Frontal cortex (tissue), 3 donors: ENCODE measurements at regions not wholly inside any gene's neighbourhood (a gene's known extent, or its start where the extent isn't known, plus 50 kb on each side); places are given as distances from the start of the nearest gene placed in this dataset.
"Not testable (repeated sequence)": the region's sequence is repeated elsewhere in the genome, so short reads cannot be mapped to it uniquely, and the experiment has no call there.

Experiments
- DNase-seq, 2 donors: peaks; one replicate each; pipeline ENCODE4 v3.0.0; 2012; ENCODE audit warnings: low spot score in 2 of 2
- FAIRE-seq: peaks from 2 replicates; lab custom pipeline; 2012; peaks lifted over from hg19 to GRCh38; lab: Jason Lieb, UNC
- donor health status: control.
- donor health status: control.
- donor health status: control.

DNA sequence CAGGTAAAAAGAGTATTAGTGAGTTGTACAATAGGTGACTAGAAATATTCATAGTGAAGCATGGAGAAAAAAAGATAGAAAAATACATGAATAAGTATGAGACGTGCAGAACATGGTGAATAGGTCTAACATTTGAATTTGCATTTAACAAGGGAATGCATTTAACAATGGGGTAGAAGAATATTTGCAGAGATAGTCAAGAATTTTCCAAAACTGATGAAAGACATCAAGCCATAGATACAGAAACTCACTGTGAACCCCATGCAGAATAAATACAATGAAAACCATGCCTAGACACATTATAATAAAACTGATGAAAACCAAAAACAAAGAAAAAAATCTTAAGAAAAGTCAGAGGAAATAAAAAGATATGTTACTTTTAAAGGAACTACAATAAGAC is 184.8 kb downstream of the KTN1 start:
- no peak for FAIRE-seq

DNA sequence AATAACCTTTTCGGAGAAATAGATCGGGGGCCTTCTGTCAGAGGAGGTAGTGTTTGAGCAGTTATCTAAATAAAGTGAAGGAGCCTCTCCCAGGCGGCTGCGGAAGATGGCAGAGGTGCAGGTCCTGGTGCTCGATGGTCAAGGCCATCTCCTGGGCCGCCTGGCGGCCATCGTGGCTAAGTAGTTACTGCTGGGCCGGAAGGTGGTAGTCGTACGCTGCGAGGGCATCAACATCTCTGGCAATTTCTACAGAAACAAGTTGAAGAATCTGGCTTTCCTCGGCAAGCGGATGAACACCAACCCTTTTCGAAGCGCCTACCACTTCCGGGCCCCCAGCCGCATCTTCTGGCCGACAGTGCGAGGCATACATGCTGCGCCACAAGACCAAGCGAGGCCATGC is 186.1 kb downstream of the KTN1 start:
- FAIRE-seq (no peak), DNase-seq (no peak)

More for the DNA sequence above, 184.8 kb downstream of the KTN1 start:
- no peak for DNase-seq

DNA sequence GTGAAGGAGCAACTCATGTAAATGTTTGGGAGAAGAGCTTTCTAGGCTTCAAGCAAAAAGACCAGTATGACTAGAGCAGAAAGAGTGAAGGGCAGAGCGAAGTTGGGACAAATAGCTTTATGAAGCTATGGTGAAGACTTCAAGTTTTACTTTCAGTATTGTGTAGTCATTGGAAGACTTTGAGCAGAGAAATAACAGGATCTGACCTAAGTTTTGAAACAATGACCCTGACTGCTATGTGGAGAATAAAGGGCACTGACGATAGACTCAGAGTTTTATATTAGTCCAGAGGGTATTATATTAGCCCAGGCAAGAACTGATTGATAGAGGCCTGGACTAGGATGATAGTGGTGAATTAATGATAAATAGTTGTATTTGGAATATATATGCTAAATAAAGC is 187.3 kb downstream of the KTN1 start:
- DNase-seq (no peak), FAIRE-seq (no peak)

DNA sequence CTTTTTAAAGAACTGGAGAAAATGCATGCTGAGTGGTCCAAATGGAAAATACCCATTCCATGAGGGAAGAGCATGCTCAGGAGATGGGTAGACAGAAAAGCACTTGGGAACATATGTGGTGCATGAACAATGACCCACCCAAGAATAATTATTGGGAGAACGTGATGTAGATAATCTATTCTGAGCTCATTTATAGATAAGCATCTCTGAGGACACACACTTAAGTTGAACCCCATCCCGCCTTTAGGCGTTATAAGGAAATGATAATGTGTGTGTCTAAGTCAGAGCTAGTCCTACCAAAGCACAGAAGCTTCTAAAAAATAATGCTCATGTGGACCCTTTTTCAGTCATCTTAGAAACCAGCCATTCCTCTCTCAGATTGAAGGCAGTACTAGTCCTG is 189.9 kb downstream of the KTN1 start:
- FAIRE-seq (no peak), DNase-seq (no peak)

DNA sequence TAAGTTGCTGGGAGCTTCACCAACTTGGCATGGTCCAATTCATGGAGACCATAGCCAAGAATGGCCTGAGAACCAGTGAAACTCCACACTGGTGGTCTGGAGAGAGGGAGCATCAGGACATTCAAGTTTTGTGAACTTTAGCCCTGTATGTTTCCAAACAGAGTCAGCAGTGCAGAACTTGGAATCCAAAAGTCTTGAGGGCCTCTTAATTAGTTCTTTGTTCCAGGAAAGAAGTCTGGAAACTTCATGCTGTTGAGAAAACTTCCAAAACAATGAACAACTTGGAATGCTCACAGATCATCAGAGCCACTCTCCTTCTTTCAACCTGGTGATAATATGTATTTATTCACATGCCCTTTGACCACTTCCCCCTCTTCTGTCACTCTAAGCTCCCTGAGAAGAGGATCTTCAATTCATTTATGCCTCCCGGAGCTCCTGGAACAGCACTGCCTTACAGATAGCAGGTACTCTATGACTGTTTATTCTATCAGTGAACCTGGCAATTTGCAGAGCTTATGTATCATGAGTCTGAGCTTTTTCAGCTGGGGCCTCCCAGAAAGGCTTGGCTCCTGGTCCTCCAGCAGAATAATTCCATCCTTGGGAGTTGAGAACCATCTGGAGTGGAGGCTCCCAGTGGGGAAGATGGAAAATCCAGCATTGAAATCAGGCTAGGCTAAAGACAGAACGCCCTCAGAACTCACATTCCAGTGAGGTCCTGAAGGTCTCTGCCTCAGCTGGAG is 191.4 kb downstream of the KTN1 start:
- FAIRE-seq (no peak), DNase-seq (no peak)

DNA sequence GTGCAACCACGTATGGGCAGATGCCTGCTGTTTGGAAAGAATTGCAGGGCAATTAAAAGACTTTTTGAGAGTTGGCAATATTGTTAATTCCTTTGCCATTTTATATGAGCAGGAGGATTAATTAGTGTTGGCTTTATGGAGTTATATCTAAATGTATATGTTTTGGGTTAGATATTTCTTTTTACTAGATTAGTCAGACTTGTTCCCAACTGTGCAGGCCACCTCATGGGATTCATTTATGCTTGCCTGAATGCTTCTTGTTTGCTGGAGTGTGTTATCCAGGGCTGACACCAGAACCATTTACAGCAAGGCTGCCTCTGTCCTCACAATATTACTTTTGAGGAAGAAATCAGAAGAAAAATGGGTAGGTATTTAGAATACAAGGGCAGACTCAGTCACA is 192.5 kb downstream of the KTN1 start:
- no peak for DNase-seq
- FAIRE-seq, result no peak

DNA sequence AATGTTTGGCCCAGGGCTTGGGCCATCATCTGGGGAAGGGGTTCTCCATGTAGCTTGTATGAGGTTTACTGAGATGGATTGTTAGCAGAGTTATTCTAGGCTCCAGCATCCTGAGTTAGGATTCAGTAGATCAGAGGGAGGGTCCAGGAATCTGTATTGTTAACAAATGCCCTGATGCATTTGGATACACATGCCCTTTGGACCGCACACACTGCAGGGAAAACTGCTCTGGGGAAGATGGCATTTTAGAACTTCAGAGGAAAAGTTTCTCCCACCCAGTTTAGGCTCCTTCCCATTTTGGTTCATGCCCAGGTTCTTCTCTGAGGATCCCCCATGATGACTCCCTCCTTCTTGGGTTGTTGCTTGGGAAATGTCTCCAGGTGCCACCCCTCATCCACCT is 193.3 kb downstream of the KTN1 start:
- no peak for FAIRE-seq
- DNase-seq, result no peak

DNA sequence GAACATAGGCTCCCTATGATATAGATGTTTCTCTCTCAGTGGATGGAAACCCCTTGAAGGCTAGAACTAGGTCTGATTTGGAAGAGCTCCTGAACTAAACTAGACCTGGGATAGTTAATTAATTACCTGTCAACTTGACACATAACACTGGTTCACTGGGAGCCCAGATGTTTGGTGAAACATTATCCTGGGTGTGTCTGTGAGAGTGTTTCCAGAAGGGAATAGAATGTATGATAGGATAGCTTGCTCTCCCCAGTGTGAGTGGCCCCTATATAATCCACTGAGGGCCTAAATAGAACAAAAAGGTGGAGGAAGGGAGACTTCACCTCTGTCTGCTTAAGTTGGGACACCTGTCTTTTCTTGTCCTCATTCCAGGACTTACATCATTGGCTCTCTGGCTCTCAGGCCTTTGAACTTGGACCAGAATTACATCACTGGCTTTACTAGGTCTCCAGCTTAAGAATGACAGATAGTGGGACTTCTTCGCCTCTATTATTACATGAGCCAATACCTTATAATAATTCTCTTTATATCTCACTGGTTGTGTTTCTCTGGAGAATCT is 194.1 kb downstream of the KTN1 start:
- no peak for FAIRE-seq
- DNase-seq, result no peak

DNA sequence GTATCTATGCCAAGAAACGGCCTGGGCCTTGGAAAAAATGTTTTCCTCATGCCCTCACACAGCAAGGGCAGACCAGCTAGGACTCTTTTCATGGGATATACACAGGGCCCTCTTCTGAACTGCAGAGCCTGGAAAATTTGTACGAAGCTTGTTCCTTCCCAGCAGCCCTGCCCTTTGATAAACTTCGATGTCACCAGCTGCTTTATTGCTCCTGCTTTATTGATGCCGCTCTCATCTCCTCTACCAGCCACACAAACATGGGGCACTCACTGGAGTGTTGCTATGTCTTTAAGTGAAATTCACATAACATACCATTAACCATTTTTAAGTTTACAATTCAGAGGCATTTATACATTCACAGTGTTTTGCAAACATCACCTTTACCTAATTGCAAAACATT is 197.9 kb downstream of the KTN1 start:
- FAIRE-seq, result no peak
- DNase-seq, result no peak

DNA sequence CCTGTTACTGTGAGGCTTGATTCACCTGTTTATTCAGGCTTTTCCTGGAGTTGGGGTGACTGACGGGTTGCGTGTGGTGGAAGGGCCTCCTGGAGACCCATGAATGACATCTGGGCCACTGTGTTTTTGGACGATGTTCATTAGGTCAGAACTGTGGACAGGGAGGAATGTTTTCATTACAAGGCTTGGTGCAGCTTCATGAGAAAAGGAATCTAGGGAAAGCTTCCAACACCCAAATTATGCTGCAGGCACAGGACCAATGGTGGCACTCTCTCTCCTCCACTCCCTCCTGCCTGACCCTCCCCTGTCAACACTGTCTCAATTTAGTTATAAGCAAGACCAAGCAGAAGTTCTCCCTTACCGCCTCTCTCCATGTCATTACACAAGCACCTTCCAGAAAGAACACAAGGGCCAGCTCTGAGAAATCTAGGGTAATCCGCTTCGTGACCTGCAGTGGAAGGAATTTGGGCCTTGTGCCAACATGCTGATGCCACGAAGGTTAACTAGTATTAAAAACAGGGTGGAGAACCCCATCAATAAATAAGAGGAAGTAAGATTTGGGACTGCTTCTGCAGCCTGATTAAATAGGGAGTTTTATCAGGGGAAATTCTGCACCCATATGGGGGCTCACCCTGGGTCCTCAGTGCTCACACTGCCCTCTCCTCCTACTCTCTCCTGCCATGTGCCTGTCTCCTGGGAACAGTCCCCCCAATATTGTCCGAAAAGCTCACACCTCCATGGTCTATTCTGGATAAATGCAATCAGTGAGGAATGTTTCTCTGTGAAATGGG is 200.3 kb downstream of the KTN1 start:
- FAIRE-seq (no peak), DNase-seq (no peak)

DNA sequence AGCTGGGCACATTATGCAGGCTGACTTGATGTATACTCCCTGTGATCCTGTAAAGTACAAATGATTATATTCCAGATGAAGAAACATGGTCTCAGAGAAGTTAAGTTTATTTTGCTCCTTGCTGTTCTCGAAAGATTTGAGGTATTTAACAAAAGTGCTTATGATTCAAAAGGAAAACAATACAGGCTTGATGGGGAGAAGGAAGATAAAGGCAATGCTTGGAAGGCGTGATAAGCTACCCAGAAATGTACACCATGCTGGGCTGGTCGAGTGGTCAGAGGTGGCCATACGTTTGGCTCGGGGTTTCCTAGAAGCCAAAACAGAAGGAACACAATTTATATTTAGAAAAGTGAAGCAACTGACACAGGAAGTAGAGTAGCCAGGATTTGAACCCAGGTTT is 201.0 kb downstream of the KTN1 start:
- DNase-seq (no peak), FAIRE-seq (no peak)

DNA sequence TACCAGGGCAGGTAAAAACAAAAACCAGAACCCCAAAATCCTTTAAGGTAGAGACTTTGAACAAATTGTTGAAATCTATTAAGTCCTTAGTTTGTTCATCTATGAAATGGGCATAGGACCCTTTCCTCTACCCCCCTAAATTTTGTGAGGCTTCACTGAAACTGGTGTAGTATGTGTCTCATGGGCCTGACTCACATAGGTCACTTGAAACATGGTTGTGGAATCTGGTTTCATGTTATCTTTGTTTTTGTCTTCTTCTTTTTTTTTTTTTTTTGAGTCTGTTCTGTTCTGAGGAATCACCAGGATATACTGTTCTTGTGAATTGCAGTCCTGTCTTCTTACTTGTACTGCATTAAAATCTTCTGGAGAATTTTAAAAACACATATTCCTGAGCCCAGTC is 202.2 kb downstream of the KTN1 start:
- FAIRE-seq (no peak), DNase-seq (no peak)

DNA sequence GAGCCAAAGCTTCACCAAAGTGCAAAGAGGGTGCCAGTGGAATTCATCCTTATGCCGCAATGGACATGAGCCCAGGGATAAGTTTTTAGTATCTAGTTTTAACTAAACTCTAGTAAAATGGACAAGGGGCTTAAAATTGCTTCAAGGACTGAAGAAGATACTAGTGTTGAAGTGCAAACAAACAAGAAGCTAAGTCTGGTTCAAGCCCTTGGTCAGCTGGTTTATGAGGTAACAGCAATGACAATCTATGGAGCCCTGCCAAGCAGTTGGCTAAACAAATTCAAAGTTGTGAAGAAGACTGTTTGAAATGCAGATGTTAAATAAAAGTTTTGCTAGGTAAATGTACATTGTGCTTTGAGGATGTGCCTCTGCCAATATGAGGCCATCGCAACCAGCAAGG is 209.4 kb downstream of the KTN1 start:
- FAIRE-seq (no peak), DNase-seq (no peak)

DNA sequence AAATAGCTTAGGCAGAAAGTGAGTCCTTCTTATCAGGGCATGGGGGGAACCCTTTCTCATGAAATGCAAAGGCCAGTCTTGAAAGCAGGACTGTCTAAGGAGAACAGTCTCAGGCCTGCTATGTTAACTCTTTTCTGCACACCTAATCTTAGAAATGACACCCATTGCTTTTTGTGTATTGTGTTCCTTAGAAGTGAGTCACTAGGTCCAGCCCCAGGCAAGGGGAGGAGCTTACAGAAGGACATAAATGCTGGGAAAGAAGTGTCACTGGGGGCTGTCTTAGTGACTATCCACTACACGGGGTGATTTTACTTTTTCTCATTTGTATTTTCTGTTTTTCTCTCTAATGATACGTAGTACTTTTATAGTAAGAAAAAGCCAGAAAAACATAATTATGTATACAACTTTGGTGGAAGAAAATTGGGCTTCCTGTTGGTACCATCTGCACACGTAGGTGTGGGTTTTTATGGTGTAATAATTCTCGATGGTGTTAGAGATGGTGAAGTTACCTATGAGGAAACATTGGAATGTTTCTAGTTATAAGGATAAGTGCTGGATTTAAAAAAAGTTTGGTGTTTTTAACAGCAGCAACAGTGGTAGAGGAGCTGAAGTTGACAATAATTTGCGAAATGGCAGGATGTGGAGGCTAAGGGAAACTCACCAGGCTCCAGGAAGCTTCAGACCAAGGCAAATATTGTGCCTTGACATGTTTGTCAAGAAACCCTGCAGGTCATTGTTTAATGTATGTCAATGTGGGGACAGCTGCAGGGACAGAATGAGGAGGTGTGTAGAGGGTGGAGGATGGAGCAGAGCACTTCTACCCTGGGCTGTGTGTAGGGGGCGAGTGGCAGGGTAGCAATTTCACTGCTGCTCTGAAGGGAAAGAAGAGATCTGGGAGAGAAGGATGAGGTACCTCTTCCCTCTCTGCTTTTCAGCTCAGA is 214.9 kb downstream of the KTN1 start:
- no peak for FAIRE-seq

DNA sequence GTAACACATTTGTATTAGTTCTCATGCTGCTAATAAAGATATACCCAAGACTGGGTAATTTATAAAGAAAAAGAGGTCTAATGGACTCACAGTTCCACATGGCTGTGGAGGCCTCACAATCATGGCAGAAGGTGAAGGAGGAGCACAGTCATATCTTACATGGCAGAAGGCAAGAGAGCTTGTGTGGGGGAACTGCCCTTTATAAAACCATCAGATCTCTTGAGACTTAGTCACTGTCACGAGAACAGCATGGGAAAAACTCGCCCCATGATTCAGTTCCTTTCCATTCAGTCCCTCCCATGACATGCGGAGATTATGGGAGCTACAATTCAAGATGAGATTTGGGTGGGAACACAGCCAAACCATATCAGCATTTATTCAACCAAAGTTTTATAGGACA is 216.5 kb downstream of the KTN1 start:
- DNase-seq, FAIRE-seq: not testable (repeated sequence)

More for the DNA sequence above, 214.9 kb downstream of the KTN1 start:
- DNase-seq, result no peak

DNA sequence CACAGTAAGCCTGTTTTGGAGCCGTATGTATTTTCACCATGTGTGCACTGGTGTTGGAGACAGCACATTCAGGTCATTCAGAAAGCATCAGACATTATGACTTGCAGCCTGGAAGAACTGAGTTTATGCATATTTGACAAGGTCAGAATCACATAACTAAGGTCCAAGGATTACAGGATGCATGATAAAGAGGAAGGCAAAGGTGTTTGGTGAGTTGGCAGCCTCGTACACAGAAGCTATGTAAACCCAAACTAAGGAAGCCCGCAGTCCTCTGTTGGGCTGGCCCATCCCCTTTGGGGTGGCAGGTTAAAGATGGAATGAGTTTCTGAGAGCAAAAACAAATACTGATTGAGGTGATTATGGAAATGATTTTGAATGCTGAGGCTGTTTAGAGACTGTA is 218.4 kb downstream of the KTN1 start:
- FAIRE-seq, result no peak

DNA sequence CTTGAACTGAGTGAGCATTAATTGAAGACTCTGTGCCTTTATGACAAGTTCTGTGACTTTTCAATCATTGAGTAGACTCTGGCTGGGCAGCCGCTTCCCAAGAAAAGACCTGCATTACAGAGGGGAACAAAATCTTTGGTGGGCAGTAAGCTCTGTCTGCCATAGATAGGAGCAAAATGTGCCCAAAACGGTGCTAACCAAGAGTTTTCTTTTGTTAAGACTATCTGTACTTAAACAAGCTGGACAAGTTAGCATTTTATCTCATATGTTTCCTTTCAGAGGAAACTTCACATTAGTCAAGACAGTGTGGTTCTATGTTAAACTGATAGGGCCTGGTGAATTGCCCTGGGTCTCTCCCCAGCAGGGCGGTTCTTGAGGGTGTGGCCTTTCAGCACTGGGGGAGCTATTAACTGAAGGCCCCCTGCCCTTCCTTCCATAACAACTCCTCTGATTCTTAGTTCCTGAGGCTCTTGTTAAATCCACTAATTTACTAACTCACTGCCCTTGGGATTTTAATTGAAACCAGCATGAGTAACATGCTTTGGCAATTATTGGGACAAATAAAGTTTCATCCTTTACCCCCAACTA is 219.6 kb downstream of the KTN1 start:
- DNase-seq, result no peak
- no peak for FAIRE-seq

More for the DNA sequence above, 218.4 kb downstream of the KTN1 start:
- no peak for DNase-seq

DNA sequence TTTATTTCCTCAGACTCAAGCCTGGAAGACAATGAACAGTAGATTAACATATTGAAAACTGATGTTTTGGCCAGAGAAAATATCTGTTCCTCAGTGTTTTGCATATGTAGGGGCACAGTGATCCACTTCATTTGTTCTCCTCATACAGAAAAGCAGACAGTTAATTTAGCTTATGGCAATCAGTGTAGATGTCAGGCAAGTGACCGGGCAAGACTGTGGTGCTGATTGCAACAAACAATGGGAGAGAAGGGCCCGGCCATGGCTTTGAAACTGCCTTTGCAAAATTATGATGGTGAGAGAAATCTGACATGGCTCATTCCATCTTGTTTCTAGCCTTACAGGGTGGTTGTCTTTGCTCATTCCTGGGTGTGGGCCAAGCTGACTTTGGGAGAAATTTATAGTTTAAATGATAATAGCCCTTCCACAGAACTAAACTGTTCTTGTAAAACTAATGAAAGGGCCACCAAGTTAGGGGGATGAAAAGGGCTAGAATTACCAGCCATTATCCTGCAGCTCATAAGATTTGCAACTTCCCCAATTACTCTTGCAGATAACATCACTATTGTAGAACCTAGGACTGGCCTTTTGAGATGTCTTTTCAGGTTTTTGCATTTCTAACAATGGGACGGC is 220.3 kb downstream of the KTN1 start:
- no peak for FAIRE-seq
- DNase-seq, result no peak

DNA sequence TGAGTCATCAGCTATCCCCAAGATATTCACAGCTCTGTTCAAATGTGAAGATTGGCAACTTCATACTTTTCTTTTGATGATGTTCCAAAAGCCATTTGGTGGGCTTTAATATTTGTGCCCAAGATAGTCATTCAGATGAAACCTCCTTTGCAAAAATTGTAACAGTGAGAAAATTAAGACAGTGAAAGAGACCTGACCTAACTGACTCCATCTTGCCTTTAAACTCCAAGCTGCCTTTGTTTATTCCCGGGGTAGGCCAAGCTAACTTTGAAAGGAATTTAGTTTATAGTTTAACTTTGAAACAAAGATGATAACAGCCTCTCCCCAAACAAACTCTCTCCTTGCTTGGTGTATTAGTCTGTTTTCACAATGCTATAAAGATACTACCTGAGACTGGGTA is 221.1 kb downstream of the KTN1 start:
- FAIRE-seq (no peak), DNase-seq (no peak)
